ENCODE measurements at regions not wholly inside any gene's neighbourhood (a gene's known extent, or its start where the extent isn't known, plus 50 kb on each side); places are given as distances from the start of the nearest gene placed in this dataset.

GRCh38 chr13:64510747-64511146 lies 2719.4 kb downstream of the PCDH9 start:
- Histone ChIP-seq H3K36me3 (replicated peaks; ENCODE audit: low read depth, low read length) (no peaks in the 10 kb centered on the region), H3K27ac (ENCODE audit: low read length) (no peak overlapping the region)

DNA sequence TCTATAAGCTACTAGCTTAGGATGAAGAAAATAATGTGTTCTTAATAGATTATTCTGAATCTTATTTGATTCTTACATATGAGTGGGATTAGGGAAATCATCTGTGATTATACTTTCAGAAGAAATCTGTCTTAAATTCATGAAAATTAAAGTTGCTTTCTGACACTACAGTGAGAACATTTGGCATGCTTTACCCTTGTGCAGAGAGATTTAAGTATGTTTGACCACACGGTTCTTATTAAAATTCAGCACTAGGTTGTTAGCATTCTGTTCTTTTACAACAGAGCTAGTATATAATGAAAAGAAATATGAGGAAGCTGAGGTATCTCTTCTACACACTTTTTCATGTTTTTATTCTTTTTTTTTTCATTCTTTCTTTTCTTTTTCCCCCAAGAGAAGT lies 2723.9 kb downstream of the PCDH9 start:
- H4K20me1 ChIP-seq (ENCODE audit: insufficient read depth, low read length), result no peaks in the 10 kb centered on the region
- H3K4me3 ChIP-seq (ENCODE audit: low read length), result no peak overlapping the region
- H3K9me3 ChIP-seq (ENCODE audit: insufficient read depth, low read length), result no peaks in the 10 kb centered on the region
- no peak overlapping the region for H2AFZ ChIP-seq (ENCODE audit: low read depth, low read length)
- no peaks in the 10 kb centered on the region for H3K36me3 ChIP-seq (replicated peaks; ENCODE audit: low read depth, low read length)
- no peak for TF ChIP-seq EZH2phosphoT487 (IDR thresholded peaks at IDR 0.05; ENCODE audit: low read depth)
- TF ChIP-seq, protein P1, sequence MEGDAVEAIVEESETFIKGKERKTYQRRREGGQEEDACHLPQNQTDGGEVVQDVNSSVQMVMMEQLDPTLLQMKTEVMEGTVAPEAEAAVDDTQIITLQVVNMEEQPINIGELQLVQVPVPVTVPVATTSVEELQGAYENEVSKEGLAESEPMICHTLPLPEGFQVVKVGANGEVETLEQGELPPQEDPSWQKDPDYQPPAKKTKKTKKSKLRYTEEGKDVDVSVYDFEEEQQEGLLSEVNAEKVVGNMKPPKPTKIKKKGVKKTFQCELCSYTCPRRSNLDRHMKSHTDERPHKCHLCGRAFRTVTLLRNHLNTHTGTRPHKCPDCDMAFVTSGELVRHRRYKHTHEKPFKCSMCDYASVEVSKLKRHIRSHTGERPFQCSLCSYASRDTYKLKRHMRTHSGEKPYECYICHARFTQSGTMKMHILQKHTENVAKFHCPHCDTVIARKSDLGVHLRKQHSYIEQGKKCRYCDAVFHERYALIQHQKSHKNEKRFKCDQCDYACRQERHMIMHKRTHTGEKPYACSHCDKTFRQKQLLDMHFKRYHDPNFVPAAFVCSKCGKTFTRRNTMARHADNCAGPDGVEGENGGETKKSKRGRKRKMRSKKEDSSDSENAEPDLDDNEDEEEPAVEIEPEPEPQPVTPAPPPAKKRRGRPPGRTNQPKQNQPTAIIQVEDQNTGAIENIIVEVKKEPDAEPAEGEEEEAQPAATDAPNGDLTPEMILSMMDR (IDR thresholded peaks at IDR 0.05; ENCODE audit: low read depth, low read length), result no peak
- no peak overlapping the region for H3K9ac ChIP-seq (ENCODE audit: low read length)
- H3K27me3 ChIP-seq (ENCODE audit: low read depth, low read length), result no peaks in the 10 kb centered on the region
- H3K4me2 ChIP-seq (ENCODE audit: low read length), result no peak overlapping the region
- H3K27ac ChIP-seq (ENCODE audit: low read length), result no peak overlapping the region
- no peaks in the 10 kb centered on the region for H3K4me1 ChIP-seq (ENCODE audit: low read length)
- no peaks in the 10 kb centered on the region for H3K79me2 ChIP-seq (ENCODE audit: low read length)

More at GRCh38 chr13:64510747-64511146, 2719.4 kb downstream of the PCDH9 start:
- H3K4me2 ChIP-seq (ENCODE audit: low read length), result no peak overlapping the region
- H2AFZ ChIP-seq (ENCODE audit: low read depth, low read length), result no peak overlapping the region
- H3K4me3 ChIP-seq (ENCODE audit: low read length), result no peak overlapping the region
- no peaks in the 10 kb centered on the region for H3K27me3 ChIP-seq (ENCODE audit: low read depth, low read length)
- no peaks in the 10 kb centered on the region for H3K79me2 ChIP-seq (ENCODE audit: low read length)
- no peak for TF ChIP-seq EZH2phosphoT487 (IDR thresholded peaks at IDR 0.05; ENCODE audit: low read depth)
- TF ChIP-seq, protein P1 (IDR thresholded peaks at IDR 0.05; ENCODE audit: low read depth, low read length), result no peak
- 0 out of 2 replicates have a peak, but pooled peaks cover 4% of the 10 kb centered on the region for H3K9me3 ChIP-seq (ENCODE audit: insufficient read depth, low read length)
- H4K20me1 ChIP-seq (ENCODE audit: insufficient read depth, low read length), result no peaks in the 10 kb centered on the region
- no peak overlapping the region for H3K9ac ChIP-seq (ENCODE audit: low read length)
- H3K4me1 ChIP-seq (ENCODE audit: low read length), result no peaks in the 10 kb centered on the region

- Histone ChIP-seq H4K20me1 (ENCODE audit: insufficient read depth, low read length) (no peaks in the 10 kb centered on the region), H3K9me3 (ENCODE audit: insufficient read depth, low read length) (no peaks in the 10 kb centered on the region), H3K79me2 (ENCODE audit: low read length) (no peaks in the 10 kb centered on the region), H2AFZ (ENCODE audit: low read depth, low read length) (no peak overlapping the region), H3K4me3 (ENCODE audit: low read length) (no peak overlapping the region), H3K4me1 (ENCODE audit: low read length) (no peaks in the 10 kb centered on the region), H3K27me3 (ENCODE audit: low read depth, low read length) (no peaks in the 10 kb centered on the region), H3K27ac (ENCODE audit: low read length) (no peak overlapping the region), H3K4me2 (ENCODE audit: low read length) (no peak overlapping the region), H3K9ac (ENCODE audit: low read length) (no peak overlapping the region), H3K36me3 (replicated peaks; ENCODE audit: low read depth, low read length) (no peaks in the 10 kb centered on the region)
- TF ChIP-seq, protein P1 (IDR thresholded peaks at IDR 0.05; ENCODE audit: low read depth, low read length), result no peak
- TF ChIP-seq EZH2phosphoT487 (IDR thresholded peaks at IDR 0.05; ENCODE audit: low read depth), result no peak
These were observed 2724.7 kb downstream of the PCDH9 start for GRCh38 chr13:64505336-64505910.

GRCh38 chr13:64488731-64489130 lies 2741.4 kb downstream of the PCDH9 start:
- Histone ChIP-seq H3K27ac (ENCODE audit: low read length) (no peak overlapping the region), H4K20me1 (ENCODE audit: insufficient read depth, low read length) (no peaks in the 10 kb centered on the region), H3K79me2 (ENCODE audit: low read length) (no peaks in the 10 kb centered on the region), H3K9ac (ENCODE audit: low read length) (no peak overlapping the region), H3K4me2 (ENCODE audit: low read length) (no peak overlapping the region), H3K9me3 (ENCODE audit: insufficient read depth, low read length) (no peaks in the 10 kb centered on the region), H3K36me3 (replicated peaks; ENCODE audit: low read depth, low read length) (no peaks in the 10 kb centered on the region), H2AFZ (ENCODE audit: low read depth, low read length) (no peak overlapping the region), H3K4me1 (ENCODE audit: low read length) (no peaks in the 10 kb centered on the region), H3K4me3 (ENCODE audit: low read length) (no peak overlapping the region), H3K27me3 (ENCODE audit: low read depth, low read length) (no peaks in the 10 kb centered on the region)
- no peak for TF ChIP-seq EZH2phosphoT487 (IDR thresholded peaks at IDR 0.05; ENCODE audit: low read depth)
- TF ChIP-seq, protein P1 (IDR thresholded peaks at IDR 0.05; ENCODE audit: low read depth, low read length), result no peak
